Endothelial cell (in vitro differentiated cells): ENCODE measurements at regions not wholly inside any gene's neighbourhood (a gene's known extent, or its start where the extent isn't known, plus 50 kb on each side); places are given as distances from the start of the nearest gene placed in this dataset.

Source experiments
- DNase-seq: peaks from one replicate; pipeline ENCODE4 v3.0.0; 2021; ENCODE audit warnings: low spot score
- H3K27ac Mint-ChIP-seq: one replicate; pipeline ENCODE4 v1.8.0; 2021; ENCODE audit warnings: mixed read lengths, inconsistent platforms; ENCODE audit not compliant: unreplicated experiment
- H3K27me3 Mint-ChIP-seq: one replicate; pipeline ENCODE4 v1.8.0; 2021; ENCODE audit warnings: mild to moderate bottlenecking, moderate library complexity, mixed read lengths, inconsistent platforms; ENCODE audit not compliant: unreplicated experiment
- H3K36me3 Mint-ChIP-seq: one replicate; pipeline ENCODE4 v1.8.0; 2021; ENCODE audit warnings: mild to moderate bottlenecking, low read depth, mixed read lengths, inconsistent platforms; ENCODE audit not compliant: unreplicated experiment
- H3K4me1 Mint-ChIP-seq: one replicate; pipeline ENCODE4 v1.8.0; 2021; ENCODE audit warnings: mild to moderate bottlenecking, mixed read lengths, inconsistent platforms; ENCODE audit not compliant: unreplicated experiment
- H3K4me3 Mint-ChIP-seq: one replicate; pipeline ENCODE4 v1.8.0; 2021; ENCODE audit warnings: mild to moderate bottlenecking, mixed read lengths, inconsistent platforms; ENCODE audit not compliant: unreplicated experiment
- H3K9me3 Mint-ChIP-seq: one replicate; pipeline ENCODE4 v1.8.0; 2021; ENCODE audit warnings: mixed read lengths, inconsistent platforms; ENCODE audit not compliant: unreplicated experiment
- TF ChIP-seq, protein P1 (sequence below): fragments of 200-600 bp; sonication (generic); IDR thresholded peaks from one replicate; pipeline ENCODE4 v1.5.0; 2021; ENCODE audit warnings: antibody characterized with exemption; ENCODE audit not compliant: unreplicated experiment

DNA sequence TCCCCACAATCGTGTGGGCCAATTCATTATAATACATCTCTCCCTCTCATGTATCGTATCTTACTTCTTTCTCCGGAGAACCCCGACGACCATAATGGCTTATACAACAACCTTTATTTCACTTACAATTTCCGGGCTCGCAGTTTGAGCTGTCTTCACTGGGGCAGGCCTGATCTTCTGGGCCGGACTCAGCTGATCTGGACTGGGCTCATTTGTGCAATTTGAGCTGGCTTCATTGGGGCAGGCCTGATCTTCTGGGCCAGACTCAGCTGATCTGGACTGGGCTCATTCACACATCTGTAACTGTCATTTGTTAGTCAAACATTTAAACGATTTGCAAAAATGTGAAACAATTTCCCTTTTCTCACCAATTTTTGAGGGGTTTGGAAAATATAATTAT is 171.5 kb upstream of the FRG1 start:
- no peak for DNase-seq
- Mint-ChIP-seq H3K36me3 (no peaks in the 10 kb centered on the region), H3K27ac (no peak overlapping the region), H3K4me3 (no peak overlapping the region), H3K27me3 (no peaks in the 10 kb centered on the region), H3K9me3 (peaks cover 5% of the 10 kb centered on the region), H3K4me1 (no peaks in the 10 kb centered on the region)
- TF ChIP-seq, protein P1, sequence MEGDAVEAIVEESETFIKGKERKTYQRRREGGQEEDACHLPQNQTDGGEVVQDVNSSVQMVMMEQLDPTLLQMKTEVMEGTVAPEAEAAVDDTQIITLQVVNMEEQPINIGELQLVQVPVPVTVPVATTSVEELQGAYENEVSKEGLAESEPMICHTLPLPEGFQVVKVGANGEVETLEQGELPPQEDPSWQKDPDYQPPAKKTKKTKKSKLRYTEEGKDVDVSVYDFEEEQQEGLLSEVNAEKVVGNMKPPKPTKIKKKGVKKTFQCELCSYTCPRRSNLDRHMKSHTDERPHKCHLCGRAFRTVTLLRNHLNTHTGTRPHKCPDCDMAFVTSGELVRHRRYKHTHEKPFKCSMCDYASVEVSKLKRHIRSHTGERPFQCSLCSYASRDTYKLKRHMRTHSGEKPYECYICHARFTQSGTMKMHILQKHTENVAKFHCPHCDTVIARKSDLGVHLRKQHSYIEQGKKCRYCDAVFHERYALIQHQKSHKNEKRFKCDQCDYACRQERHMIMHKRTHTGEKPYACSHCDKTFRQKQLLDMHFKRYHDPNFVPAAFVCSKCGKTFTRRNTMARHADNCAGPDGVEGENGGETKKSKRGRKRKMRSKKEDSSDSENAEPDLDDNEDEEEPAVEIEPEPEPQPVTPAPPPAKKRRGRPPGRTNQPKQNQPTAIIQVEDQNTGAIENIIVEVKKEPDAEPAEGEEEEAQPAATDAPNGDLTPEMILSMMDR, result no peak

DNA sequence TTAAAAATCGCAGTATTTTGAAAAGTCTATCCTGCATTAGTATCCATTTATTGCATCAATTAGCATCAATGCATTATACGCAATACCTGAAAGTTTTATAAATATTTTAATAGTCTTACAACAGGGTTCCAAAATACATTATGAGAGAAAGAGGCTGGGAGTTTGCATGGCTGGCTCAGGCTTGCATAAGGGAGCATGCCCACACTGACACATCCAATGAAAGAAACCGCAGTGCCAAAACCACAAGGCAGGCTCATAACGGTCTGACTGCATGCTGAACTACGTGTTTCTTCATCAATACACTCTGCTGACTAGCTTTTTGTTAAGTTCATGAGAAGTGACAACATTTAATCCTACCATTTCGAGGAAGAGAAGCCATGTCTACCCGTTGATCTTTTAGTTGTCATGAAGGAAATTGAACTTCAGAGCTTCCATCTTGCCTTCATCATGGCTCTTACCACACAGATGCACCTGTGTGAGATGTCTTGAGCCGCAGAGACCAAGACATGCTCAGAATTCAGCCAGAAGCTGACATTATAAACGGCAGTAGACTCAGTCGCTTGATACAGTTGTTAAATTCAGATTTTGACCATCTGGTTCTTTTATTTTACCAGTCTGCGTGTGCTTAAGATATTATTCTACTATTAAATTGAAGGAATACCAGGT is 168.8 kb upstream of the FRG1 start:
- H3K36me3 Mint-ChIP-seq, result no peaks in the 10 kb centered on the region
- H3K27ac Mint-ChIP-seq, result no peak overlapping the region
- TF ChIP-seq, protein P1, result no peak
- no peak for DNase-seq
- no peaks in the 10 kb centered on the region for H3K27me3 Mint-ChIP-seq
- H3K9me3 Mint-ChIP-seq, result peaks cover 5% of the 10 kb centered on the region
- H3K4me3 Mint-ChIP-seq, result no peak overlapping the region
- no peaks in the 10 kb centered on the region for H3K4me1 Mint-ChIP-seq

DNA sequence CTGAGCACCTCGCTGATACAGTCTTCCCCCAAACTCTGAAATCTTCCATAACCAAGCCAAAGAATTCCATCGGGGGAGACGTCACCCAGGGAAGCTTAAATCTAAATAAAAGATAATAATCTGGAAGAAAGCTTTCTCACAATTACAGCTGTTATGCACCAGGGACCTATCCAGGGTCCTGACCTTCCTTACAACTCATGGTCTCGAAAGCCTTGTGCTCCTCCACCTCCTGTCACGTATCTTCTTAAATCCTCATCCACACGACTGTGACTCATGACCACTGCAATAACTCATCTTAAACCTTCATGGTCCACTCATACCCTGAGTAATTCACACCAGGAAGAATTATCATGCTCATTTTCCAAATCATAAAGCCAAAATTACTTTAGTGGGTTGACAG is 166.8 kb upstream of the FRG1 start:
- Mint-ChIP-seq H3K27ac (no peak overlapping the region), H3K27me3 (no peaks in the 10 kb centered on the region), H3K4me3 (no peak overlapping the region), H3K9me3 (peaks cover 11% of the 10 kb centered on the region), H3K4me1 (no peaks in the 10 kb centered on the region), H3K36me3 (no peaks in the 10 kb centered on the region)
- DNase-seq, result no peak
- TF ChIP-seq, protein P1, result no peak

- H3K4me3 Mint-ChIP-seq, result no peak overlapping the region
- H3K4me1 Mint-ChIP-seq, result no peaks in the 10 kb centered on the region
- H3K27ac Mint-ChIP-seq, result no peak overlapping the region
- peaks cover 2% of the 10 kb centered on the region for H3K27me3 Mint-ChIP-seq
- TF ChIP-seq, protein P1, result no peak
- no peak for DNase-seq
- H3K9me3 Mint-ChIP-seq, result peaks cover 11% of the 10 kb centered on the region
- no peaks in the 10 kb centered on the region for H3K36me3 Mint-ChIP-seq
These were observed 161.2 kb upstream of the FRG1 start for GRCh38 chr4:189779281-189779980.

- Mint-ChIP-seq H3K36me3 (no peaks in the 10 kb centered on the region), H3K27me3 (peaks cover 2% of the 10 kb centered on the region), H3K27ac (no peak overlapping the region), H3K9me3 (peaks cover 11% of the 10 kb centered on the region), H3K4me3 (no peak overlapping the region), H3K4me1 (no peaks in the 10 kb centered on the region)
- TF ChIP-seq, protein P1, result no peak
- no peak for DNase-seq
These were observed 160.3 kb upstream of the FRG1 start for GRCh38 chr4:189780391-189780790.
